ENCODE measurements at regions not wholly inside any gene's neighbourhood (a gene's known extent, or its start where the extent isn't known, plus 50 kb on each side); places are given as distances from the start of the nearest gene placed in this dataset.

- TF ChIP-seq CTCF (IDR thresholded peaks at IDR 0.05; ENCODE audit: extremely low read depth in 1 of 2, insufficient read depth in 1 of 2, low read depth in 1 of 2, low read length in 2 of 2), result no peak
- no peak for TF ChIP-seq EZH2 (IDR thresholded peaks at IDR 0.05; ENCODE audit: borderline replicate concordance, low read depth, low read length, severe bottlenecking)
- TF ChIP-seq POLR2A (IDR thresholded peaks at IDR 0.05; ENCODE audit: low read depth, low read length), result no peak
- TF ChIP-seq FOS (IDR thresholded peaks at IDR 0.05; ENCODE audit: borderline replicate concordance, insufficient read depth, low read length), result no peak
Observed at GRCh38 chr16:51875834-51876600, 670.9 kb downstream of the TOX3 start.

All from endothelial cell of umbilical vein (primary cell).